IPS-18c (cell line): ENCODE measurements at regions not wholly inside any gene's neighbourhood (a gene's known extent, or its start where the extent isn't known, plus 50 kb on each side); places are given as distances from the start of the nearest gene placed in this dataset.

Experiments used
- H3K4me3 ChIP-seq: 2 replicates; pipeline ENCODE4 v1.7.0; 2013; ENCODE audit warnings: low read depth, mild to moderate bottlenecking, low read length, moderate library complexity; ENCODE audit not compliant: insufficient read depth
- H3K9me3 ChIP-seq: one replicate; pipeline ENCODE4 v1.6.1; 2013; ENCODE audit warnings: mild to moderate bottlenecking, low read length, moderate library complexity; ENCODE audit not compliant: control insufficient read depth, insufficient read depth

DNA sequence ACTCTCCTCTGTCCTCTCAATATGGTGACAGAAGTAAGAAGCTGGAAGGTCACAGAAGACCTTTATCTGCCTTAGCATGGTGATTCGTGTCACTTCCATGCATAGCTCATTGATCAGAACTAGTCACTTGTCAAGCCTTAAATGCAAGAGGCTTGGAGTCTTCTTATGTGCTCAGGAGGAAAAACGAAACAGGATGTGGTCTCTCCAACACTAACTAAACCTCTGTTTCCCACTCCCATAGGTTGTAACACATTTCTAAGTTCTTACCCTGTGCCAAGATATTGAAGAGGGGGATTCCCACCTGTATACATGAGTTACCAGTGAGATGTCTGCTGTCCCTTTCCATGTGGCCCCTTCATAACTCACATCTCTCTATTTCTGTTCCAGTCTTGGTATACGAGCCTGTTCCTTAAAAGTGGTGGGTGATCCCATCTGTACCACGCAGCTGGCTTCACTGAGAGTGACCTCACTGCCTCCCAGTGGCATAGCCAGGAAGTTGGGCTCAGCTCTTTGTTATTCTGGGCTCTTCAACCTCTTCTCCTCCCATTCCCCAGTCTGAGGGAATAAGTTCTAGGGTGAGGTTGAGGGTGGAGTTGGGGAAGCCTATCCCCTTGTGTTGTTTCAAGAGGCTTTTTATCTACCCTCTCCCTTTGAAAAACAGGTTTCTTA lies 203.2 kb upstream of the PPP2R3A start:
- no peaks in the 10 kb centered on the region for H3K9me3 ChIP-seq
- no peak overlapping the region for H3K4me3 ChIP-seq

DNA sequence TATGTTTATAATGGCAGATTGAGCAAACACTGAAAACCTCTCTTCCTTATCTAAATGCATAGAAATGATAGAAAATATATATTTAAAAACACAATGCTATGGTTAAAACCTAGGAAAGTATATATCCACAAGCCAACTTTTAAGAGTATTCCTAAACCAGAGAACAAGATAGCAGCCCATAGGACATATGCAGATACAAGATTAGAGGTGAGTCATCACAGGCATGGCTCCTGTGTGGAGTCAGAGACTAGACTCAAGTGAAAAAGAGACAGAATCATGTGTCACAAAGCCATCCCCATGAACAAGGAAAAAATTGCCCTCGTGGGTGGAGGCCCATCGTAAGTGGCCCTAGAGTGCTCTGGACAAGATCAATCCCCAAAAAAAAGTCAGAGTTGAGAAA lies 199.4 kb upstream of the PPP2R3A start:
- no peak overlapping the region for H3K4me3 ChIP-seq

DNA sequence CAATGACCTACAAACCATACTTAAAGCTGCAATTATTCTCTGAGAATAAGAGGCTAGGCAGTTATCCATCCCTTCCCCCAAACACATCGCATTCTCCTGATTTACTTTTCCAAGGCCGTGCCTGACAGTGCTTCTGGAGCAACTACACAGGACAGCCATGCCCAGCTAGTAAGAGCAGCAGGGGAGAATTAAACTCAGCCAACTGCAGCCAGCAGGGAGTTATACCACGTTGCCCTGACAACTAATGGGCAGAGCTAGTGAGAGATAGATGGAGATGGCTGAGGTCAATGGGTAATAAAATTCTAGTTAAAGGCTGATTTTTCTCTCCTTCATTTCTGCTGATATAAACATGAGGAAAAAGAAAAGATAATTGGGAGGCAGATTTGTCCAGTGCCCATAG lies 193.8 kb upstream of the PPP2R3A start:
- H3K4me3 ChIP-seq: no peak overlapping the region
- H3K9me3 ChIP-seq: no peaks in the 10 kb centered on the region

More for the DNA sequence above, 199.4 kb upstream of the PPP2R3A start:
- H3K9me3 ChIP-seq: no peaks in the 10 kb centered on the region

DNA sequence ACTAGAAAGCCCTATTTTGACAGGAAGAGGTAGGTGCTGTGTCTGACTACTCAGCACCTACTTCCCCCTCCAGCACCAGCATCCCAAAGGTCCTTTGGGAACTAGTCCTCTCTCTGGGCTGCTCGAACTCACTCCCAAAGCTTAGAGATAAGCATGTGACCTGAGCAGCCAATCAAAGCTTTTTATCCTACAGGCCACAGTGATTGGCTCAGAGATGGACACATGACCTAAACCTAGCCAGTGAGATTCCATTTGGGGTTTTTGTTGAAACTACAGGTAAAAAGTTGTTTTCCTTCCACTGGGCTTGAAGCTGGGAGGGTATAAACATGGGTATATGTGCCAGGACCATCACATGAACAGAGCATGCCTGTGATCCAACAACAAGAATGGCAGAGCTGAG lies 186.5 kb upstream of the PPP2R3A start:
- Histone ChIP-seq H3K4me3 (no peak overlapping the region), H3K9me3 (no peaks in the 10 kb centered on the region)

DNA sequence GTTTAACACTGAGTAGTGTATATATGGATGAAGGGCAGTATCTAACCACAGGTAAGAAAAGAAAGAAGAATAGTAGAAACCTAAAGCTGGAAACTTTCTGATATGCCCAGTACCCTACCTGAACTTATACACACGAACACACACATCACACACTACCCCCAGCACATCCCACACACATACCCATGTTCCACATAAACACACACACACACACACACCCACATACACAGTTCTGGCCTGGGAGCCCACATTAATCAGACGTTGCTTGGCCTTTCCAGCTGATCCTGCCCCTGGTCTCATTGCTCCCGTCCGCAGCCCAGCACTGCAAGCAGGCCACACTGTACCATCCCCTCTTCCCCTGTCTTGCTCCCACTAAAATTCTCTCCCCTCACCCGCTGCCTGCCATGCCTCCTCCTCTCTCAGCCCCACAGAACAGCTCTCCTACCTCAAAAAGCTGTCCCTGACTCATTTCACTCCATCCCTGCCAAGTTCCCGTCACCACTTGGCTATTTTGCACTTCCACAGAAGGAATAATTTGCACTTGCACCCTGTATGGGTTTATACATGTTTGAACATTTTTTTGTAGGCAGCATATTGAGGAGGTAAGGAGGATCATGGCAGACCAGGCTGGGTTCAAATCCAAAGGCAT lies 185.8 kb upstream of the PPP2R3A start:
- H3K9me3 ChIP-seq: no peaks in the 10 kb centered on the region

DNA sequence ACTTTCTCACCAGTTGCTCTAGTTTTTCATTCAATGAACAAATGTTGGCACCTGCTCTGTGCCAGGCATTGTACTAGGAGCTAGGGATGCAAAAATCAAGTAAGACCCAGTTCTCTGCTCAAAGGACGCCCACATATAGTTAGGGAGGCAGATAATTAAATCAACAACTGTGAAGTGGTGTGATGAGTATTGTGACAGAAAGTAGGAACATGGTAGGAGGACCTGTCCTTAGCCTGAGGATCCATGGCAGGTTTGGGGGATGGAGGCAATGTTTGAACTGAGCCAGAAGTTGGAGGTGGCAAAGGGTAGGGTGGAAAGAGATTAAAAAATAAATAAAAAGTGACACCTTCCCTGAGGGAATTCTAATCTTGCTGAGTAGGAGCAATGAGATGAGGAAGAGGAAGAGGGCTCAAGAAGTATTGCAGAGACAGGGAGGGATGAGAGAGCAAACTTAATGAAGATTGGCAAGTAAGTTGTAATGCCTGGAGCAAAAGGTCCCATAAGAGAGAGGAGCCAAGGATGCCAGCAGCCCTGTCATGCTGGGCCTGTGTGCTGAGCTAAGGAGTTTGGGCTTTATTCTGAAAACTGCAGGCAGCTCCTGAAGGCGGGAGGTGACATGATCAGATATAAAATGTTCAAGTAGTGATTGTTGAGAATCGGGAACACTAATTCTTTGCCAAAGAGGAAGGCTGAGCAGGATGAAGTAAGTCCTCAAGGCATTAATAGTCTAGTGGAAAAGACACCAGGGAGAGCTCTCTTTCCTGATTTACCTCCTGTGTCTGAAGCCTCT lies 184.3 kb upstream of the PPP2R3A start:
- no peaks in the 10 kb centered on the region for H3K9me3 ChIP-seq

More for the DNA sequence above, 185.8 kb upstream of the PPP2R3A start:
- no peak overlapping the region for H3K4me3 ChIP-seq

DNA sequence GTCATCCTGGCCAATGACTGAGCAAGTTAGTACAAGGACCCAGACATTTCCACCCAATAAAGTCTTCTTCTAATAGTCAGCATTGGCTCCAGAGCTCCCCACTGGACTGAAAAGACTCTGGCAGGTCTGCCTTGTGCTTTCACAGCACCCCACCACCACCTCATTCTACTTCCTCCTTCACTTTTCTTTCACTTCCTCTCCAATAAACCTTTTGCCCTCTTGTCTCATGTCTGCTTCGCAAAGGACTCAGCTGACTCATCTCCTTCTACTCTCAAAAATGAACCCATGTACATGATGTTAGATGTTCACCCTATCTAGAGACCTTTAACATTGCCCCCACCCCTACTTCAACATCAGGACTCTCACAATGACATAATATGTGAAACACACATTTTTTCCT lies 181.0 kb upstream of the PPP2R3A start:
- H3K4me3 ChIP-seq: no peak overlapping the region
- no peaks in the 10 kb centered on the region for H3K9me3 ChIP-seq

More for the DNA sequence above, 184.3 kb upstream of the PPP2R3A start:
- no peak overlapping the region for H3K4me3 ChIP-seq

DNA sequence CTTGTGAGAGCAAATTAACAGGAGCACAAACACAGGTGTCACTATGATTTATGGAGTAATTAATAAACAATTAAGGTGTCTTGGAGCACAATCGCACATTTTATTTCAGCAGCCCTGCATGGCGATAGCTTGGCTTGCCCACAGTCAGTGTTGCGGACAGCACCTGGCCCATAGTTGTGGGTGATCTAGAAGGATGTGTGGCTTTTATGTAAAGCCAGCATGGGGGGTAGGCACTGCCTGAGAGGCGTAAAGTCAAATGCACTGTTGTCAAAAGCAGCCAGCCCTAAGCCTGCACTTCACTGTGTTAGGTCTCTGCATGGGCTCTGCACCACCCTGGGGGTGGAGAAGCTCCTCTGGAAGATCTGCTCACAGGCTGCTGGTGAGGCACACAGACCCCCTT lies 177.4 kb upstream of the PPP2R3A start:
- Histone ChIP-seq H3K9me3 (no peaks in the 10 kb centered on the region), H3K4me3 (no peak overlapping the region)

DNA sequence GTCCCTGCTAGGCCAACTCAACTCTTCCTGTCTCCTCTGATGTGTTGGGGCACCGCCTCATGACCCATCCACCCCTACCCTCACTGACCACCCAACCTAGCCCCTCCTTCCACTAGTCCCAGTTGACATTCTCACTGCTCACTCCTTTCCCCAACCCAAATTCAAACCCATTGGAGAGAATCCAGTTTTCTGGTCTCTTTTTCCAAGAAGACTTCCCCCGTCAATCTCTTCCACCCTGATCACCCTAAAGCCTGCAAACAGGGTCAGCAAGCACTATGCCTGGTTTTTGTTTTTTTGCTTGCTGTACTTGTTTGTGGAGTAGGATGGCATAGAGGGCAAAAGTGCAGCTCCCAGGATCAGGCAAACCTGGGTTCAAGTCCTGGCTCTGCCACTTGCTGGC lies 176.6 kb upstream of the PPP2R3A start:
- Histone ChIP-seq H3K9me3 (no peaks in the 10 kb centered on the region), H3K4me3 (no peak overlapping the region)

DNA sequence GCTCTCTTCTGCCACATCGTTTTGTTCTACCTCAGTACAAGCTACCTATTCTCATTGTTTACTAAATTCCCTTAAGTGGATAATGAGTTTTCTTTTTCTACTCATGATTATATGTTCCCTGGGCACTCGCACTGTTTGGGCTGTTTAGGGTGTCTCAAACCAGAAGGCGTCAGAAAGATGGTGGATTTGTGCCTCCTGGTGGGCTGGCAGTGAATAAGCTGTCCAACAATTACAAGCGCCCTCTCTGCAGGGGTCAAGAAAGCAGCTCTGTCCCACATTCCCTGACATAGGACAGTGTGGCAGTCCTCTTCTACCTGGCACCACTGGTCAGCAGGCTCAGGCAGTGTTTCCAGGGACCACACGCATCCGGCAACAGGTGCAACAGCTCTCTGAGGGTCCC lies 173.4 kb upstream of the PPP2R3A start:
- Histone ChIP-seq H3K9me3 (no peaks in the 10 kb centered on the region), H3K4me3 (no peak overlapping the region)

DNA sequence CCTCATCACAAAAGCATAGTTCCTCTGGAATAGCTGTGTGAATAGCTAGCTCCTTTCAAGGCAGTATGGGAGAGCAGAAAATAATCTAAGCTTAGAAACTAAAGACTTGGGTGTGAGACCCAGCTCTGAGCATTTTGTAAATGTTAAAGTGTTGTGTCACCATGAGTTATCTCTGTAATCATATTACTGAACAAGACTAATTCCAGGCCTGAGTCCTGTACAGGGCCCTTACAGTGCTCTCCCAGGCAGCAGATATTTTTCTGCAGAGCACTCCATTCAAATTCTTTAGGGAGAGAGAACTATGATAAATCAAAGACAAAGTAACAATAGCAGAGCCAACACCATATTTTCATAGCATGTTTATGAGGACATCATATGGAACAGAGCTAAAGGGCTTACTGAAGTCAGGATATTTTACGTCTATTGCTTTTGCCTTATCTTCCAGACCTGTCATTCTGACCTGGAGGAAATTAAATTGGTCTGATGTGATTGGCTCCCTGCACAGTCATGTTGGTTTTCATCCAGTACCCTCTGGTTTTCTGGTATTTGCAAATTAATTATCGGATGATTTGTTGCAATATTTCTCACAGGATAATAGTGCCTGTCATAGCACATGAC lies 172.6 kb upstream of the PPP2R3A start:
- H3K4me3 ChIP-seq: no peak overlapping the region
- no peaks in the 10 kb centered on the region for H3K9me3 ChIP-seq

DNA sequence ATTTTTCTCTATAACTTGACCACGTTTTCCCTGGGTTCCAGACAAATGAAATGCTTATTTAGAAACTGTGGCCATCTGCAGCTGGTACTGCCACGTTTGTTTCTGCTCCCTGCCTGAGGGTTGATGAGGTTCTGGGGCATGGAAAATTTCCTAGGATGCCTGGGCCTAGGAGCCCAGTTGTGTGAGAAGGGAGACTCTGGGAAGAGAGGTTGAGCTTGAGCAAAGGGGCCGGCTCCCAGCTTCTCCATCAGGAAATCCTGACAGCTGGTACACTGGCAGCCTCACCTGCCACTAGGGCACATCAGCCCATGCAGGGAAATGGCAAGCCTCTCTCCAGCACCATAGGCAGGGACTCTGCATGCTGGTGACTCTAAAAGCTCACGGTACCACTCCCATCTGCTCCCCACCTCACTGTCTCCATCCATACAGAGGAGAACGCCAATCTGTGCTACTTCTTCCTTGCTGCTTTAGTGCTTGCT lies 165.4 kb upstream of the PPP2R3A start:
- H3K4me3 ChIP-seq: no peak overlapping the region
- H3K9me3 ChIP-seq: no peaks in the 10 kb centered on the region

DNA sequence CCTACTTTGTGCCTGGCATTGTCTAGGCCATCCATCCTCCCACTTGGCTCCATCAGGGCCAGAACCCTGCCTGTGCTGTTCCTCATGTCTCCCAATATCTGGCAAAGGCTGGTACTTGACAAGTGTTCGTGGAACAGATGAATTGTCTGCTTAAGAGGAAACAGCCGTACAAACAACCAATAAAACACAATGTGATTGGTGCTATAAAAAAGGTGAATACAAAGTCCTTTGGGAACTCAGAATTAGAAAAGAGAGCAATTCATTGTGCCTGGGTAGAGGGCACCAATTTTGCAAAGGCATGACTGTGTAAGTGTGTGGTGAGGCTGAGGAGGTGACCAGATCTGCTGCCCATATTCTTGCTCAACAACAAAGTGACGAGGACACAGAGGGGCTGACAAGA lies 164.5 kb upstream of the PPP2R3A start:
- no peak overlapping the region for H3K4me3 ChIP-seq
- no peaks in the 10 kb centered on the region for H3K9me3 ChIP-seq

DNA sequence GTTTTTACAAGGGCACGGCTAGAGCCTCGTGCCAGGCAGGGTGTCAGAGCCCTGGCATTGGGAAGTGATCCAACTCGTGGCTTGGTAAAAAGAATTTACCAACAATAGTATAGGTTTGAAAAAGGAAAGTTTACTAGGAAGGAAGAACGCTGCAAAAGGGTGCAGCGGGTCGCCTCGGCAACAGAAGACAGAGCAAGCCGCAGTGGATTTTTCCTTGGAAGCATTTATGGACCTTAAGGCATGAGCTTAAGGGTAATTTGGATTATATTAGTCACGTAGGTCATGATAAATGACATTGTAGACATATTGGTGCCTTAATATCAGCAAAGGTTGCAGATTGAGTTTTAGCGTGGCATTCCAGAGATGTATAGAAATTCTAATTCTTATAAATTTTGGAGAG lies 163.4 kb upstream of the PPP2R3A start:
- H3K9me3 ChIP-seq: no peaks in the 10 kb centered on the region

DNA sequence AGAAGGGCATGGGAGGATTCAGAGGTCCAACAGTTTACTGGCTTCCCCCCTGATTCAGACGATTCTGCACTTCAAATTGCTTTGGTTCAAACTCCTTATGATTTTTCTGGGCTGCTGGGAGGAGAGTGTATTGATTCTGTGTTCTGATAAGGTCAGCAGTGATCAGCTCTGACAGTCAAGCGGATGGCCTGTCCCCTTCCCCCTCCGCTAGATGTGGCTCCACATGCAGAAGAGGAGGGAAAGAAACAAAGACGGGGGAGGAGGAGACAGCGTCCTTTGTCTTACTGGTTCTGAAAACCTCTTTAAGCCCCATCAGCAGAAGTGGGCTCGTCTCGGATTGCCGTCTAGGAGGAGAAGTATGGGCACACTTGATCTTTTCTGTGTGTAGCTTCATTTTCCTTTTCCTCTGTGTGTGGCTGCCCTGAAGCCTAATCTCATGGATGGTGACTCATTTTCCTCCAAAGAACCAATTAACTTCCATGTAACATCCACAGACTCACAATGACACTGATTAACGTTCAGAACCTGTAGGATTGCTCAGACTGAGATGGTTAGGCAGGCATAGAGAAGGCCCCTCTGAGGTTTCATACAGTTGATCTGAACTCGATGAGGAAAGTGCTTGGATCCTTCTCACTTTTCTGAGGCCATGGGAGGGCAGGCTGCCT lies 162.4 kb upstream of the PPP2R3A start:
- H3K9me3 ChIP-seq: no peaks in the 10 kb centered on the region
- no peak overlapping the region; the same call in 1 of the 2 replicates for H3K4me3 ChIP-seq

More for the DNA sequence above, 163.4 kb upstream of the PPP2R3A start:
- H3K4me3 ChIP-seq: no peak overlapping the region

DNA sequence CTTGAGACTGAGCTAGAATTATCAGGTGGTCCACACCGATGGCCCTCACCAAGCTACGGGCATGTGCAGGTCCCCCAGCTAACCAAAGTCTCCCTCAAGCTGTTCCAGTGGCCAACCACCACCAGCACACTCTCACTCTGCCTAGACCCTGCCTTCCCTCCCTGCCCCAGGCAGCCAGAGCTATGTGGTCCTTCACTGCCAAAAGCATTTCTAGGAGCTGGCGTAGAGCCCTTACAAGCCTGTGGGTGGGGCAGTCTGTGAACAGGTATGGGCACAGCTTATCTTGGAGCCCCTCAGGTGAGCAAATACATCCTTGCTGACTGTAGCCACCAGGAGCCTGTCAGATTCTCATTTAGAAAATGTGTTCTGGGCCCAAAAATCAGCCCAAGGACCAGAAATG lies 159.8 kb upstream of the PPP2R3A start:
- Histone ChIP-seq H3K9me3 (no peaks in the 10 kb centered on the region), H3K4me3 (no peak overlapping the region)

DNA sequence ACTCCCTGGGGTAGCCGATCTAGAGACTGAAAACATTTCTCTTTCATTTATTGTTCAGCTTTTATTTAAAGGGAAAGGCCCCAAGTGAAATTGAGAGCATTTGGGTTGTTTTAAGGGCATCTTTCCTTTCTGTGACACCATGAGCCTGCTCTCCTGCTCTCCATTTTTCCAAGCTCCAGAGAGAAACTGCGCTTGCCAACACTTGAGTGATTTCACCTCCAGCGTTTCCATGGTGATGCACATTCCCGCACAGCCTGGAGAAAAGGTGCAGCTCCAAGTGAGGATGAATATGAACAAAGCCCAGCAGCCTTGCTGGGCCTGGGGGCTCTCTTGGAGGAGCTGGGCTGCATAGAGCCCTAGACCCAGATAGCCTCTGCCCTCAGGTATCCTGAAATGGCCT lies 159.2 kb upstream of the PPP2R3A start:
- H3K4me3 ChIP-seq: no peak overlapping the region
- no peaks in the 10 kb centered on the region for H3K9me3 ChIP-seq
